GM20000 (cell line): ENCODE measurements at regions not wholly inside any gene's neighbourhood (a gene's known extent, or its start where the extent isn't known, plus 50 kb on each side); places are given as distances from the start of the nearest gene placed in this dataset.

Experiments used
- DNase-seq: peaks from one replicate; pipeline ENCODE4 v3.0.0; 2012; ENCODE audit warnings: low spot score
- CTCF ChIP-seq: IDR thresholded peaks from 2 replicates; pipeline ENCODE4 v1.5.1; 2012; ENCODE audit warnings: mild to moderate bottlenecking, control low read depth; ENCODE audit errors: extremely low read depth, missing control alignments

- DNase-seq, result no peak
- no peak for TF ChIP-seq CTCF
Observed at GRCh38 chr11:107221748-107222285, 203.5 kb upstream of the GUCY1A2 start.

DNA sequence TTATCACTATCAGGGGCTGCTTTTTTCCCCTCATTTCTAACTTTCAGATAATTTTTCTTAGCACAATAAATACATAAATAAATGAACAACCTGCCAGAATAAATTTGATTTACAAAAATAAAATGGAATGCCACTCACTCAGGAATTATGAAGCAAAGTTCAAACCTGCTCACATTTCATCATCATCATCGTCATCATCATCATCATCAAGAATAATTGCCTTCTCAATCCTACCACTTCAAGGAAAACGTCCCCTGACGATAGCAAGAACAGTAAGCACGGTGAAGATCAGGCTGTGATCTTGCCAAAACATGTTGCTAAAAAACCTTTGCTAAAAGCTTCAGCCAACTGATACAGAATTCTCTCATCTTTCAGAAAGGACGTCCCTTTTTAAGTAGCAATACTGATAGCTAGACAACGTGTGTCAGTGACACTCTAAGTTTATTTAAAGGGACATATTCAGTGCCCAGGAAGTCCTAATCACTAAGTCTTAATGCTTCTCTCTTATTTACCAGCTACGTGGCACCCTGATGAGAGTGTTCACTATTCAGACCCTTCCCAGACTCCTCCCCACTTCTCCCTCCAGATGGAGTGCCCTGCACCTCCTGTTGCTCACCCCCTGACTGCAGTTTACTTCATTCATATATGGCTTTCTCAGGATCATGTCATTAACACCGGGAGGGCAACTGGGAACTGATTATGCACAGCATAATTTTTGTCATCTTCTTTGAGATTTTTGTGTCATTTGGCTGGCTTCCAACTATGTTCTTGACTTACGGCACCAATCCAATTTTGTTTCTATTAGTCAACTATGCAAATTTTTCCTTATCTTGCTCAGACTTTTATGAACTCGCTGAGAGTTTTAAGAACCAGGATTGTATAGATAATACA, 200.1 kb upstream of the GUCY1A2 start:
- no peak for DNase-seq
- no peak for TF ChIP-seq CTCF

DNA sequence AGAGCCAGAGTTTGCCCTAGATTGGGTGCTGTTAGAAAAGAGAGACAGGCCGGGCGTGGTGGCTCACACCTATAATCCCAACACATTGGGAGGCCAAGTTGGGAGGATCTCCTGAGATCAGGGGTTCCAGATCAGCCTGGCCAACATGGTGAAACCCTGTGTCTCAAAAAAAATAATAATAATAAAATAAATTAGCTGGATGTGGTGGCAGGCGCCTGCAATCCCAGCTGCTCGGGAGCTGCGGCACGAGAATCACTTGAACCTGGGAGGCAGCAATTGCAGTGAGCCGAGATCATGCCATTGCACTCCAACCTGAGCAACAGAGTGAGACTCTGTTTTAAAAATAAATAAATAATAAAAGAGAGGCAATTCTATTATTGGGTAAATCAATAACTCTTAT, 199.2 kb upstream of the GUCY1A2 start:
- no peak for TF ChIP-seq CTCF

DNA sequence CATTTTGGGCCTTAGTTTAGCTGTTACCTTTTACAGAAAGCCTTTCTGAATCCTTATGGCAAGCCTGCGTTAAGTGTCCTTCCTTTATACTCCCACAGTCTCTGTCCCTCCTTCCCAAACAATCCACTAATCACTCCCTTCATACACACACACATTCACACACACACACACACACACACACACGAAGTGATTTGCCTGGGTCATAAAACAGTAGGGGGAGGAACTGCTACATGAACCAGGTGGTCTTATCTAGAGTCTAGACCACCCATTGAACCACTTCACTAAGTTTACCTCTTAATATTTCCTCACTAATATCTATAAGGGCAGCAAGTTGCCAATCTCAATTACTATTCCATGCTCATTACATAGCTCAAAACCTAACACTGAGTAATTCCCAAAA, 196.7 kb upstream of the GUCY1A2 start:
- DNase-seq, result no peak
- TF ChIP-seq CTCF, result no peak

More for the DNA sequence above, 199.2 kb upstream of the GUCY1A2 start:
- DNase-seq, result no peak

- DNase-seq, result no peak
- TF ChIP-seq CTCF, result no peak
Observed at GRCh38 chr11:107203656-107204055, 185.4 kb upstream of the GUCY1A2 start.

DNA sequence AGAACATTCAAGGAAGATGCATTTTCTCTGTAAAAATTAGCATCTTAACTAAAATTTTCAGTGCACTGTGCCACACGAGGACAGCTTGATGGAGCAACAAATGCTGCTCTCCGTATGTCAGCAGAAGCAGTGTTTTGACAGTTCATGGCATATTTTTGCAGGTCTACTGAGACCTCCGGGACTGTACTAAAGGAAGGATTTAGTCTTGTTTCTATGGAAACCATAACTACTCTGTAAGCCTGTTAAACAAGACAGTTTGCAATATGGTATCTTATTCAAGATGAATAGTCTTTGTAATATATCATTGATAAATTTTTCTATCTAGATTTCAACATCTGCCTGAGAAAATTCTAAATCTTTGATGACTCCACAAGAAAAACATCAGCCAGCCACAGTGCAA, 184.0 kb upstream of the GUCY1A2 start:
- no peak for TF ChIP-seq CTCF
- DNase-seq, result no peak

DNA sequence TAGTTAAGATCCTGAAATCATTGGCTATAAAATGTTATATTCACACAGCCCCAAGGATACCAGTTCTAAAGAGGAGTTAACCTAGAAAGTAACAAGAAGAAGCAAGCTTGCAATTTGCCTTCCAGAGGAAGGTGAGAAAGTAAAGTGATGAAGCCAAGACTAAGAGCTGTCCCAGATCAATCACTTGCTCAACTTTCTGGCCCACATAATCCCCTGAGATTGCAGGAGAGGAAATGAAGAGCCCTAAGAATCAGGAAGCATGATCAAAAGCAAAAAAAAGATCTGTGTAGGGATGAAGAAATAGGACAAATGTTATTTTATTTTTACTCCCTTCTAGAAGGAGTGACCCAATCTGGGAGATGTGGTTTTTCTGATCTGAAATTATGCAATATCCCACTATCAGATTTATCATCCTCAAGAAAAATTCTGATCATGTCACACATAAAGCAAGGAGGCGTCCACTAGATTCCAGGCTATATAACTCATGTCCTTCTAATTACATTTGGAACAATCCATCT, 180.3 kb upstream of the GUCY1A2 start:
- TF ChIP-seq CTCF, result no peak
- DNase-seq, result no peak
